Effector memory CD4-positive, alpha-beta T cell (primary cell): ENCODE measurements at regions not wholly inside any gene's neighbourhood (a gene's known extent, or its start where the extent isn't known, plus 50 kb on each side); places are given as distances from the start of the nearest gene placed in this dataset.

ENCODE experiments used
- DNase-seq, 3 donors: peaks; one replicate each; pipeline ENCODE4 v3.0.0-alpha.2; 2020
- H3K27ac ChIP-seq: 2 replicates; pipeline ENCODE4 v1.7.0; 2013; ENCODE audit warnings: mild to moderate bottlenecking, low read length, moderate library complexity; ENCODE audit not compliant: insufficient read depth, poor library complexity, severe bottlenecking
- H3K27me3 ChIP-seq: replicated peaks from 2 replicates; pipeline ENCODE4 v1.7.0; 2013; ENCODE audit warnings: mild to moderate bottlenecking, low read length; ENCODE audit not compliant: insufficient read depth, control insufficient read depth, poor library complexity, severe bottlenecking
- H3K36me3 ChIP-seq: 2 replicates; pipeline ENCODE4 v1.7.0; 2013; ENCODE audit warnings: mild to moderate bottlenecking, low read length, moderate library complexity; ENCODE audit not compliant: control insufficient read depth, insufficient read depth
- H3K4me1 ChIP-seq: 2 replicates; pipeline ENCODE4 v1.7.0; 2013; ENCODE audit warnings: low read length, mild to moderate bottlenecking; ENCODE audit not compliant: control insufficient read depth, insufficient read depth, poor library complexity, severe bottlenecking
- H3K4me3 ChIP-seq: 2 replicates; pipeline ENCODE4 v1.7.0; 2013; ENCODE audit warnings: low read length, low read depth, mild to moderate bottlenecking; ENCODE audit not compliant: insufficient read depth, poor library complexity, severe bottlenecking
- H3K9me3 ChIP-seq: 2 replicates; pipeline ENCODE4 v1.7.0; 2013; ENCODE audit warnings: mild to moderate bottlenecking, low read length, moderate library complexity; ENCODE audit not compliant: control insufficient read depth

- no peaks in the 10 kb centered on the region for H3K9me3 ChIP-seq
- H3K27ac ChIP-seq: no peak overlapping the region
- no peaks in the 10 kb centered on the region for H3K36me3 ChIP-seq
- H3K4me3 ChIP-seq: no peak overlapping the region
- H3K4me1 ChIP-seq: no peaks in the 10 kb centered on the region
- no peaks in the 10 kb centered on the region for H3K27me3 ChIP-seq
- no peak for DNase-seq
These were observed 58.1 kb upstream of the MRPS22 start for GRCh38 chr3:139285691-139286090.

DNA sequence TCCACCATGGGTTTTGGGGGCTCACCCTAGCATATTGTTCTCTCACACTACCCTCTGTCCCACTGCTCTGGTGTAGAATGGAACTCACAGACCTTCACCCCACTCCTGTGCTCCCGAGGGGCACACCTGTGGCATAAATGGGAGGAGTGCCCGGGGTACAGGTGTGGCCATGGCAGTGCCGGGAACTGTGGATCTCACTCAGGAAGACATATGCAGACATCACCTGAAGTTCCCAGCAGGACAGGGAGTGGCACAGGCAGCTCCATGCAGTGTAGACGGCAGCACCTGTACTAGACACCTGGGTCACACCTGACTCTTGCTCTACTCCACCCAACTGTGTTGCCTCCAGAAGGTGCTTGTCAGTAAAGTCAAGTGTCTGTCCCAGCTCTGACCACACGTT lies 57.6 kb upstream of the MRPS22 start:
- Histone ChIP-seq H3K27ac (no peak overlapping the region), H3K4me3 (no peak overlapping the region), H3K27me3 (no peaks in the 10 kb centered on the region)

GRCh38 chr3:139286825-139287224 lies 57.0 kb upstream of the MRPS22 start:
- Histone ChIP-seq H3K9me3 (no peaks in the 10 kb centered on the region), H3K27ac (no peak overlapping the region), H3K4me3 (no peak overlapping the region), H3K4me1 (no peaks in the 10 kb centered on the region), H3K27me3 (no peaks in the 10 kb centered on the region), H3K36me3 (no peaks in the 10 kb centered on the region)
- no peak for DNase-seq

More for the DNA sequence above, 57.6 kb upstream of the MRPS22 start:
- no peaks in the 10 kb centered on the region for H3K9me3 ChIP-seq
- no peak for DNase-seq
- no peaks in the 10 kb centered on the region for H3K36me3 ChIP-seq
- H3K4me1 ChIP-seq: no peaks in the 10 kb centered on the region

- no peaks in the 10 kb centered on the region for H3K36me3 ChIP-seq
- DNase-seq: no peak
- no peaks in the 10 kb centered on the region for H3K27me3 ChIP-seq
- no peaks in the 10 kb centered on the region for H3K9me3 ChIP-seq
- no peak overlapping the region for H3K4me3 ChIP-seq
- H3K27ac ChIP-seq: no peak overlapping the region
- no peaks in the 10 kb centered on the region for H3K4me1 ChIP-seq
These were observed 56.3 kb upstream of the MRPS22 start for GRCh38 chr3:139287557-139287956.

GRCh38 chr3:139288266-139288821 lies 55.5 kb upstream of the MRPS22 start:
- Histone ChIP-seq H3K9me3 (no peaks in the 10 kb centered on the region), H3K27ac (no peak overlapping the region), H3K27me3 (no peaks in the 10 kb centered on the region), H3K36me3 (no peaks in the 10 kb centered on the region), H3K4me3 (no peak overlapping the region), H3K4me1 (no peaks in the 10 kb centered on the region)
- DNase-seq: no peak

GRCh38 chr3:139289860-139290524 lies 53.8 kb upstream of the MRPS22 start:
- DNase-seq: no peak
- H3K27ac ChIP-seq: no peak overlapping the region
- no peak overlapping the region for H3K4me3 ChIP-seq
- H3K9me3 ChIP-seq: no peaks in the 10 kb centered on the region
- no peaks in the 10 kb centered on the region for H3K27me3 ChIP-seq
- no peaks in the 10 kb centered on the region for H3K4me1 ChIP-seq
- H3K36me3 ChIP-seq: no peaks in the 10 kb centered on the region

DNA sequence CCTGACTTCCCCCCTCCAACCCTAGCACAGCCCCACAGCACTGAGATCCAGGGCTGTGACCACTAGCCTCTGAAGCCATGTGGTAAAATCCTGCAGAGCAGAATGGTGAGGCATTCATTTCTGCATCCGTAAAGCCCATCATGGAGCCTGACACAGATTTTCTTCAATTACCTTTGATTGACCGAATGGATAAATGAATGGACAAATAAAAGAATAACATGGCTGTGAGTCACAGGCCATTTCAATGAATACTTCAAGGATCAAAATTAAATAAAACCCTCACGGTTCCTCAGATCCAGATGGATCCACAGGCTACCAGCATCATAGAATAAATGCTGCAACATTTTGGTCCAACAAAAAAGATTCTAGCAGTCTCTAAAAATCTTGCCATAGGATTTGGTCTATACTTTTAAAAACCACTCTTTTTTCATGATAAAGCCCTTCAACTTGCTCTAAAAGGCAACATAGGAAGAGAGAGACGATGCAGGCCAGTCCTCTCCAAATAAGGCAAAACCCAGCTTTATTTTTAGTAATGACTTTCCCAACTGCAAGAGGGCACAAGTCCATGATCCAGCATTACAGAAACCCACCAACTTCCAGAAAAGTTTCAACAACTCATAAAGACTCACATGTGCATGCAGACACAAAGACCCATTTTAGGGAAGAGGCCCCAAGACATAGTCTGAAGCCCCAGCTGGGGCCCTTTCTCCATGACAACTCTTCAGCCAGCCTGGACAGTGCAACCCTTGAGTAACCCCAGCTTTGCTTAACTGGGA lies 52.4 kb upstream of the MRPS22 start:
- Histone ChIP-seq H3K36me3 (no peaks in the 10 kb centered on the region), H3K27me3 (no peaks in the 10 kb centered on the region), H3K9me3 (no peaks in the 10 kb centered on the region), H3K4me1 (no peaks in the 10 kb centered on the region), H3K27ac (no peak overlapping the region), H3K4me3 (no peak overlapping the region)
- DNase-seq: no peak

DNA sequence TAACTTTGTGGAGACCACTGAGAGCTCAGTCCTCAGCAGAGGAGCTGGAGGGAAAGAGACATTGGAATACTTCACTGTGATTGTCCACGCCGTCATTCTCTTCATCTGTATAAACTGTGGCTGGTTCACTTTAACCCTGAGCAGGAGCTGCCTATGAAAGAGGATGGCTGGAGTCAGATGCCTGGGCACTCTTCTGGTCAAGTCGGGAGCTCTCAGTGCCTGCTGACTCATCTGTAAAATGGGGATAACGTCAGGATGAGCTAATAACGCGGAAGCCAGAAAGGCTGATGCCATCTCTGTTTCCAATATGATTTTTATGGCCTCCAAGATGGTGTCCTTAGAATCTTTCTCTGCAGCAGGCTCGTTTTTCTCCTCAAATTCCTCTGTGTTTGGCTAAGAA lies 51.6 kb upstream of the MRPS22 start:
- DNase-seq: no peak

GRCh38 chr3:139292711-139293664 lies 50.8 kb upstream of the MRPS22 start:
- no peak for DNase-seq
- no peak overlapping the region for H3K4me3 ChIP-seq
- H3K27me3 ChIP-seq: no peaks in the 10 kb centered on the region
- H3K9me3 ChIP-seq: no peaks in the 10 kb centered on the region
- no peak overlapping the region for H3K27ac ChIP-seq
- H3K4me1 ChIP-seq: no peaks in the 10 kb centered on the region
- no peaks in the 10 kb centered on the region for H3K36me3 ChIP-seq

More for the DNA sequence above, 51.6 kb upstream of the MRPS22 start:
- Histone ChIP-seq H3K4me1 (no peaks in the 10 kb centered on the region), H3K27ac (no peak overlapping the region), H3K27me3 (no peaks in the 10 kb centered on the region), H3K36me3 (no peaks in the 10 kb centered on the region), H3K4me3 (no peak overlapping the region), H3K9me3 (no peaks in the 10 kb centered on the region)
